Lung microvascular endothelial cell (primary cell): ENCODE measurements at regions not wholly inside any gene's neighbourhood (a gene's known extent, or its start where the extent isn't known, plus 50 kb on each side); places are given as distances from the start of the nearest gene placed in this dataset.
A peak's percentile ranks its signal among the peaks of the same experiment; 100 is the strongest.
"Not testable (repeated sequence)": the region's sequence is repeated elsewhere in the genome, so short reads cannot be mapped to it uniquely, and the experiment has no call there.

Experiments used
- DNase-seq, 2 donors: peaks; one replicate each; pipeline versions ENCODE4 v3.0.0 to v3.0.0-alpha.2; 2010; ENCODE audit warnings: low read depth in 2 of 2

DNA sequence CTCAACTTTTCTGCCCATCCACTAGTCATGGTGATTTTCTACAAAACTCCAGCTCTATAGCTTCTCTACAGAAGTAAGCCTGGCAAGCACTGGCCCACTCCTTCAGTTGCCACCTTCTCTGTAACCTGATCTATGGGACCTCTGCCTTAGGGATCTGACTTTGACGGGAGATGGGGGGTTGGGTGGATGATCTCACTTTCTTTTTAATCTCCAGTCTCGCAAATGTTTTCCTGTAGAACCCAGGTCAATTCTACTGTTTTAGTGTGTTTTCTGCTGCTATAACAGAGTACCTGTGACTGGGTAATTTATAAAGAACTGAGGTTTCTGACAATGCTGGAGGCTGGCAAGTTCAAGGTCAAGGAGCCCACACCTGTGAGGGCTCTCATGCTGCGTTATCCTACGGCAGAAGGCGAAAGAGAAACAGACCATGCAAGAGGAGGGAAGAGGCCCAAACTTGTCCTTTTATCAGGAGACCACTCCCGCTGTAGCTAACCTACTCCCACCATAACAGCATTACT lies 189.9 kb upstream of the THRB start:
- DNase-seq = no peak

DNA sequence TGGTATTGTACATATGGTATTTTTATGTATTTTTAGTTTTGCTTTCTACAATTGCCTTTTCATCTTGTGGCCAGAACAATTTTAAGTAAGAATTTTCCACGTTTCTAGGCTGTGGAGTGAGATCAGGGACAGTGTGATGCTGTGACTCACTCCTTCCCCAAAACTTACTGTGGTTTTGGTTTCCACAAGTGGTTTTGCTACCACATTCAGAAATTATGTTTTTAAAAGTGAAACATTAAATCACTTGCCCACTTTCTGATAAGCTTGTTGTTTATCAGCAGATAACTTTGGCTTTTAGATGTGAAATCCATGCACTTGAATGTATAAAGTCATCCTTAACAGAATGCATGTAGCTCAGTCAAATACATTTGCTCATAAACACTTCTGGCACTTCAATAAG lies 192.2 kb upstream of the THRB start:
- DNase-seq = no peak

DNA sequence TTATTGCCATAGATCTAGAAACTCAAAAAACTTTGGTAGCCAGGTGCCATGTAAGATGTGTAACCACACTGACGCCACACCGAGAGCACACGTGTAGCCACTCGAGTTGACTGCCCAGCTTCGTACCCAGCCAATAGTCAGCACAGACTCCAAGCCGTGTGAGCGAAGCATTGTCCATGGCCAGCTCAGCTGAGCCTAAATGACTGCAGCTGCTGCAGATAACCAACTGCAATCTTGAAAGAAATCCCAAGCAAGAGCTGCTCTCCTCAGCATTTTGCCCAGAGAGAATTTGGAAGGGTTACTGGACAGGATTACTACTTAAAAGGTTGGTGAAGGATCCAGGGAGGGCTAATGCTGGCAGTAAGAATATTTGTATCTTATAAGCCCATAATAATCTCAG lies 193.0 kb upstream of the THRB start:
- no peak for DNase-seq

DNA sequence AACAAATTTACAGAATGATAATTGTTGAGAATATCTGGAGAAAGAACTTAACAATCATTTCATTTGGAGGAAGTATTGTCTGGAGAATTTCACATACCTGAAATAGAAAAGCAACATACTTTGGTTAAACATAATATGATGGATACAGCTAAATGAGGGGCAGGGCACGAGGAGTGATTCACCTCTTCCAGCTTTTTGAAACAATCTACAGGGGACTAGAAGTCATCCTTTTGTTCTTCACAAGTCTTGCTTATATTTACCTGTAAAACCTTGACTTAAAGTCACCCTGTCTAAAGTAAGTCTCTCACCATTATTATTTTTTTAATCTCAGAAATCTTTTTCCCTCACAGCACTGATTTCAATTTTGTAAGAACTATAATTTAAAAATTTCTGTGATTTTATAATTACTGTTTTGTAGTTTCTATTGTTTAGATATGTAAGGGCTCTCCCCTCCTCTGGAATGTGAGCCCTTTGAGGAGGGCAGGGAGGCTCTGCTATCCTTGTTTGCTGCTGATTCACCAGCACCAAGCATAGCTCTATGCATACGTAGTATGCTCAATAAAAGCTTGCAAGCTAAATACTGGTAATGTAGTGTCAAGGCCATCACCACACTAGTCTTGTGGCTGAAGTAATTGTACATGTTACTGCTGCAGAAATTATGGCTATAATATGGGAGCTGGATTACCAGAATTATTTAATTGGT lies 193.9 kb upstream of the THRB start:
- DNase-seq = no peak

DNA sequence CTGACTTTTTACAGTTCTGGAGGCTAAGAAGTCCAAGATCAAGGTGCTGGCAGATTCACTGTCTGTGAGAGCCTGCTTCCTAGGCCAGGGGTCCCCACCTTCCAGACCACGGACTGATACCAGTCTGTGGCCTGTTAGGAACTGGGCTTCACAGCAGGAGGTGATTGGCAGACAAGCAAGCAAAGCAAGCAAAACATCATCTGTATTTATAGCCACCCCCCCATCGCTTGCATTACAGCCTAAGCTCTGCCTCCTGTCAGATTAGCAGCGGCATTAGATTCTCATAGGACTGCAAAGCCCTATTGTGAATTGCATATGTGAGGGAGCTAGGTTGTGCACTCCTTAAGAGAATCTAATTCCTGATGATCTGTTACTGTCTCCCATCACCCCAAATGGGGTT lies 194.7 kb upstream of the THRB start:
- no peak for DNase-seq

DNA sequence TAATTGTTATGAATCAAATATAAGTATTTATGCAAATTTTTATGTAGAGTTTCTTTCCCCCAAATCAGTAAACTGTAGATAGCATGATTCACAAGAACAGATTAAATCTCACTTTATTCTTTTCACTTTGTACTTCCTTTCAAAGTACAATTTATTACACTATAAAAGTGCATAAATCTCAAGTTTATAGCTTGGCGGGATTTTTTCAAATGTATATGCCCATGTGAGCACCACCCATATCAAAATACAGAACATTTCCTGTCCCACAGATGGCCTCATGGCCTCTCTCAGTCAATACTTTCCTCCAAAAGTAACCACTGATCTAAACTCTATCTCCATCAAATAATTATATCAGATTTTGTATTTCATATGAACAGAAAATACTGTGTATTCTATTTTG lies 196.1 kb upstream of the THRB start:
- no peak for DNase-seq

DNA sequence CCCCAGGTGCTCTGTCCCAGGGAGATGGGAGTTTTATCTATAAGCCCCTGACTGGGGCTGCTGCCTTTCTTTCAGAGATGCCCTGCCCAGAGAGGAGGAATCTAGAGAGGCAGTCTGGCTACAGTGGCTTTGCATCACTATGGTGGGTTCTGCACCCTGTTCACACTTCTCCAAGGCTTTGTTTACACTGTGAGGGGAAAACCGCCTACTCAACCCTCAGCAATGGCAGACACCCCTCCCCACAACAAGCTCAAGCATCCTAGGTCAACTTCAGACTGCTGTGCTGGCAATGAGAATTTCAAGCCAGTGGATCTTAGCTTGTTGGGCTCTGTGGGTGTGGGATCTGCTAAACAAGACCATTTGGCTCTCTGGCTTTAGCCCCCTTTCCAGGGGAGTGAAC lies 204.4 kb upstream of the THRB start:
- DNase-seq = not testable (repeated sequence)

DNA sequence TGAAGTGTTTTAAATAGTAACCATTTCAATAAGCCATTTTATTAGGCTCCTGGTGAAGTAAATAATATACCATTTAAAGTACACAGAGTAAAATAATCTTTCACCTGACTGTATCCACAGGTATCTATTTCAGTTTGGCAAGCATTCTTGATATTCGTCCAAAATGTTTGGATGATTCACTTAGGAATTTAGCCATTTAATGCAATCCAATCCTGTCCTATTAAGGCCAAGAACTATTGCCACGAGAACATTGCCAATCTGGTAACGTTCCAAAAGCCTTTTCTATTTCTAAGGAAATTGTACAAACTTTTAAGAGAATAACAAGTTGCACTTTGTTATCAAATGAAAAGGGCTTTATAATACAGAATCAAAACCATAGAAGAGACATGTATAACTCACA lies 209.8 kb upstream of the THRB start:
- DNase-seq = peak in 1 of 2 donors; percentile 4

DNA sequence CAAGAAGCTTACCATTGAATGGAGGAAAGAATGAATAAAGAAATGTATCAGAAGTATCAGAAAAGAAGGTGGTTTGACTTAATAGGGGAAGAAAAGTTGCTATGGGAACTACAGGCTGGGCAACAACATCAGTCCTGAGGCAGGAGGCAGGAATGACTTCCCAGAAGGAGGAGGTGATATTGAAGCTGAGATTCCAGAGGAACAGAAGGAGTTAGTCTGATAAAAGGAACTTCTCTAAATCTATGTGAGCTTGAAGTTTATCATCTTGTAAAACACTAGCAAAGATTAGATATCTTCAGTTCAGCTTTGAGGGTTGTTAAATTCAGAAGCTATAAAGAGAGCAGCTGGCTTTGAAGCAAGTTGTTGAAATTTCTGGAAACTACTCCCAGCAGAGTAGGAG lies 213.3 kb upstream of the THRB start:
- no peak for DNase-seq

DNA sequence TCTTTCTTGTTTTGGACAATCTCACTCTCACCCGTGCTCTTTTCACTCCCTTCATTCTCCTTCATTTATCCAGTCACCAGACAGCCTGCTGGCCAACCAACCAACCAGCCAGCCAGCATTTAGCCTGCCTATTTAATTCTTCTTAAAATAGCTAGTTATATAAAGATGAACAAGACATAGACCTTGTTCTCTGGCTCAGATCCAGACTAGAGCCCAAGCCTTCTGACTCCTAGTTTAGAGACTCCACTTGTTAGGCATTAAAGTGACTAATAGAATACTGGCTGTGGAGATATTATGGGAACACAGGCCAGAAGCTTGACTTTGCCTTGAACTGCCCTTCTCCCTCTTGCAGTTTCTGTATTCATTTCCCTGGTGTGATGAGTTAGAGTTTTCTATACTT lies 215.3 kb upstream of the THRB start:
- DNase-seq = no peak

DNA sequence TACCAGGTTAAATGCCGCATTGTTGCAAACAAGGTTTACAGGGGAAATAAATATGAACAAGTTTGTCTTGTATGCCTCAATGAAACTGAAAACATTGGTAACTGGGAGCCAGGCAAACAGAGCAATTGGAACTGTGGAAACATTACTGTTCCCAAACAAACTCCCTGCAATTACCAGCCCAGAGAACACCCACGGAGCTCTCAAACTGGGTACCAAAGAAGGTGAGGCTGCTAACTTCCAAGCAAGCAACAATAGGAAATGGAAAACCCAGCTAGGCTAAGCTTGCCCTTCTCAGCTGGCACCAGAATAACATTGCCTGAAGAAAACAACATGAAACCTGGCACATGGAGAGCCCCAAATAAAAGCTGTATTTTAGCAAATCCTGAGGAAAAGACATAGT lies 218.9 kb upstream of the THRB start:
- DNase-seq = no peak

DNA sequence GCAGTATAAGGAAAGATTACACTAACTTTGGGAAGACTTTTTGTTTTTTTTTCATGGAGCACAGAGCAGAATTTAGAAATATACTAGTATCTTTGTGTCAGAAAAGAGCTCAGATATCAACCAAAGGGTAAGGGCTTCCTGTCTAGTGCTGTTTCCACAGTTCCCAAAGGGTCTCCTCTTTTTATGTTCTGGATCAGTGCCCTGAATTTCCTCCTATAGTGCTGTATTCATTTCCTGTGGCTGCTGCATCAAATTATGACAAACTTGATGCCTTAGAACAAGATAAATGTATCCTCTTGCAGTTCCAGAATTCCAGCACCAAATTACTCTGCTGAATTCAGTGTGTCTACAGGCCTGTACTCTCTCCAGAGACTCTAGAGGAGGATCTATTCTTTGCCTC lies 219.8 kb upstream of the THRB start:
- no peak for DNase-seq

DNA sequence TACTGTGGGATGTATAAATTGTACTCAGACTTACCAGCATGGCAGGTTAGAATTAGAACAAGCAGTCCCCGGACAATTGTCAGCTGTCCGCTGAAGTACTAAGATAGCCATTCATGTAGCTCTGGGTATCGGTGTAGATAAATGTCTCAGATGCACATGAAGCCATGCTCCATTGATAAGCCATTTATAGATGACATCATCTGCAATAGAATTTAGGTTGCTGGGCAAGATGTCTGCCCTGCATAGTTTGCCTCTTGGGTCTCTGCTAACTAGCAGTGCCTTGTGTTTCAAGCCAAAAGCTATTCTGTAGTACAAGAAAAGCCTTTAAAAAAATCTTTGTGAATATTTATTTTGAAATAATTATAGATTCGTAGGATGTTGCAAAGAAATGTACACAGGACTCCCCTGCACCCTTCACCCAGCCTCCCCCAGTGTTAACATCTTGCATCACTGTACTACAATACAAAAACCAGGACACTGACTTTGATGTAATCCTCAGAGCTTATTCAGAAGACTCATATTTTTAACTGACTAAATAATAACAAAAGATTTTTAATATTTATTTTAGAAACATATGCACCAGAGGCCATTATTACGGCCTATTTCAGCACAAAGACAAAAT lies 220.6 kb upstream of the THRB start:
- no peak for DNase-seq

DNA sequence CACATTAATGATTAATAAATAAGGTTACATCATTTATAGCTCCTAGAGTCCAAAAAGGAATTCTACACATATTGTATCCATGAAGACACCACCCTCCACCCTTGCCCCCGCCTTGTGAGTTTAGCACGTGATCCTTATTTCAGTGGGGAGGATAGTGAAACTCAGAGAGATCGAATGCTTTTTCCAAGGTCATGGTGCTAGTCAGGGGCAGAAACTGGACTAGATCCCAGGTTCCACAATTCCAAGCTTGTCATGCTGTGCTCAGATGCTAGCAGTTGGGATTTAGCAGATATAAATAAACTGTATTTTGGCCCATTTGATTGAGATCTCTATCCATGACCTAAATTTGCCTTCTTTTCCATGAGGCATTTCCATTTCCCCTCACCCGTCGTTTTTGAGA lies 227.4 kb upstream of the THRB start:
- no peak for DNase-seq

DNA sequence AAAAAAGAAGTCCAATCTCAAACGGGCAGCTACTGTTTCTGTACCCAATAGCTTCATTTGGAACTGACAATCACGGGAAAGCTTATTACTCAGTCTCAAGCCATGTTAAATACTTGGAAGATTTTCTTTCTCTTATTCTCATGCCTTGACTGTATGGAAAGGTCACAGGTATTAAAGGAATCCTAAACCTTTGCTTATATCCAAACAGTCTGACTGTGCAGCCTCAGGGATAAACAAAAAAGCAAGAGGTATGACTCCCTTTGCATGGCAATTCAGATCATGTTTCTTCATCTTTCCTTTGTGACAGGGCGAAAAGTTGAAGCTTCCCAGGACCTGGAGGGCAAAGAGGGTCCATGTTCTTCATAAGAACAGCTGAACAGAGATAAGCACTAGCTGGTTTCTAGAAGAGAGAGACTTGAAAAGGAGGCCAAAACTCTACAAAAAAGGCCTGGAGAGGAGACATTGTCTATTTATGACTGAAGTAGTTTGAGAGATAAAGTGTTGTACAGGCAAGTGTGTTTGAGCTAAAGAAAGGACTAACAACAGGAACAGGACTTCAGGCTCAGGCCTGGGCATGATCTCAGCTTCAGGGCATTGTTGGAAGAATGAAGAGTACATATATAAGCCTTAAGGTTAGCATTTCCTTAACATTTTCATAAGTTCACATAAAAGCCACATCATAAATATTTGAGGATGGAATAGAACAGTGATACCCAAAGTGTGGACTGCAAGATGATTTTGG lies 231.0 kb upstream of the THRB start:
- no peak for DNase-seq

DNA sequence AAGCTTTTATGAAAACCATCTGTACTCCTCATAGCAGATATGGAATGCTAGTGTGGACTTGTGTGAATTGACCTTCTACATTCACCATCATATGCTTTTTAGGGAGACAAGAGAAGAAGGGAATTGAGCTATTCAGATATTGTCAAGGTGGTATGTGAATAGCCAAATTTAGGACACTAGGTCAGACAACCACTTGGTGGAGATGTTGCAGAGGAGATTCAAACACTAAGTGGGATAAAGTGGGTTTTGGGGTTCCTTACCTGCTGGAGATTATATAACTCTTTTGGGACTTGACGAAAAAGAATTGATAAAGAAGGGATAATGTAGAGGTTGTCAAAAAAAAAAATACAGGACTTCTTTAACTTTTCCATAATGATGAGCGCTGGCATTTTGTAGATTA lies 231.8 kb upstream of the THRB start:
- no peak for DNase-seq

DNA sequence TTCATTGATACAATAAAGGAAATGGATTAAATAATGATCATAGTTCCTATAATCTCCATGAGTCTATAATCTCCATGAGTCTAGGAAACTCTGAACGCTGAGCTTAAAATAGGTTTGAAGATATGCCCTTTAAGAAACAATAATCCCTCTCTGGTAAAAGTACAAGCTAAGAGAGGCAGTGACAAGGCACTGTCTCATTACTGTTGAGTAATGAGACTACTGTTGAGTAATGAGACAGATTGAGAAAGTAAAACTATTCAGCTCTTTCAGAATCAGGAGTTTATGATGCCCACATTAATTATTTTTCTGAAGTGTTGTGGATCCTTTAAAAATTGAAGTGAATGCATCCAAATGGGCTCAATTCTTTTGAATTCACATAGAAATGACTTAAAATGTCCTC lies 235.5 kb upstream of the THRB start:
- no peak for DNase-seq

DNA sequence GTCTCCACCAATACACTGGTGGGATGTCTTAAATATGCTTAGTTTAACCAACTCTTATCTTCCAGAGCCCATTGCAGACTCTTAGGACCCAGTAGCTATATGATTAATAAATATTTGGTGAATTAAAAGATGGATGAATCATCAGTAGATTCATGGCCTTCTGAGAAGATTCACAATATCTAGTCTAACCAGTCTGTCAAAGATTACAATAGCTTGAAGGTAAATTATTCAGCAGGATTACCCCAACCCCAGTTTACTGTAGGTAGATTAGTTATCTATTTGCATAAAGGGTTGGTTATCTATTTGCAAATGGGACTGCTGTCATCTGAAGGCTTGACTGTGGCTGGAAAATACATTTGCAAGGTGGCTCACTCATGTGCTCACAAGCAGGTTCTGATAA lies 239.4 kb upstream of the THRB start:
- no peak for DNase-seq

DNA sequence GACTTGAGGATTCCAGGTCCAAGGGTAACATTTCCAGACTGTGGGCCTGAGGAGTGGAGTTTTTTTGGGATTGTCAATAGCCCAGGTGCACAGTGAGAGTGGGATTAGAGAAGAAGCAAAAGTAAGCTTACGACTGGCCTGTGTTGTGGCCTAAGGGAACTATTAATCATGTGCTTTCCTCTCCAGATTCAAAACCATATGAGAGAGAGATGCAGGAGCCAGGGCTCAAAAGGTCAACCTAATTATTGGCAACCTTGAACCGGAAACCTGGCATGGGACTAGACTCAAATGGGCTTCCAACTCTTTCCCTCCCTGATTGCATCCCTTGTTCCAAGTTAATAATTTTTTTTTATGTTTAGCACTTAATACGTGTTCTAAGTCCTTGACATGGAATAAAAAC lies 242.1 kb upstream of the THRB start:
- no peak for DNase-seq

DNA sequence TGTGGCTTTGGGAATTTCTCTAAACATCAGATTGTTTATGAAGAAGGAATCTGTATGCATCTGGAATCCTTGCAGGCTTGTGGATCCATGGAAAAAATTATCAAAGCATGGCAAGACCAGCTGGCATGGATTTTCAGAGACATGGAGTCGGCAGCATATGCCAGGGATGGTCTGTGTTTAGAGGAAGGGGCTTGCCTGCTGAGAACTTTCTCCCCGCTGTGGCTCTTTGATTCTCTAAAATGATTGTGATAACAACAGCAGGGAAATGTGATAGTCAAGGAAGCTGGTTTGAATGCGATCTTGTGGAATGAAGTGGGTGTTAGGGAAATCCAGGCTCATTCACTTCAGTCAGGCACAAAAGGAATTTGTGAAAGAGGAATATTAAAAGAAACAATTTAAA lies 245.7 kb upstream of the THRB start:
- no peak for DNase-seq

DNA sequence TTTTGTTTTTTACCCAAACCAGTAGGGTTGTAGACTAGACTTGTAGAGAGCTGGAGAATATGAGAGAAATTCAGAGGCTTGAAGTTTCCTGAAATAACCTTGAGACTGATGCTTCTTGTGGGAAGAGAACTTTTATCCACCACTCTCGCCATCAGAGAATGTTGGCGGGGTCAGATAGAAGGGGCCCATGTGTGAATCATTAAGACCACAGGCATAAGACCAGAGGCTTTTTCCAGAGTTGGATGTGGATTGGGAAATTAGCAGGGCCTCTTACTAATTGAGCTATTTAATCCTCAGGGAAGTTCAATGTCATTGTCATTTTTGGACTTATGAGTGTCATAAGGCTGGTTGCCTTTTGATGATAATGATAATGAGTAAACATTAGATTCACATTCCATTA lies 246.9 kb upstream of the THRB start:
- no peak for DNase-seq

DNA sequence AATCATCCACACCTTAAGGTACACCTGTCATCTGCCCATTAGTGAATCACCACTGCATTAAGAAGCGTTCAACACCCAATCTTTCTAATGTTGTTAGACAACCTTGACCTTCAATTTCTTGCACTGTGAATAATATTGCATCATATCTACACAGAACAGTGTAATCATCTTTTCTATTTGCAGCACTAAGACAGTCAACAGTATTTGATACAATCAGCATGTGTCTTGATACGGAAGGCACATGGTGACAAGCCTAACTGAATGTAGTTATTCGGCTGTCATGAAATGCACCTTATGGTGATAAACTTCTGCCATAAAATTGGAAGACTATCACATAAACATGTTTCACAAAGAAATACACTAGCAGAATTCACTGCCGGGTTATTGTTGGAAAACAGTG lies 253.9 kb upstream of the THRB start:
- DNase-seq = no peak

DNA sequence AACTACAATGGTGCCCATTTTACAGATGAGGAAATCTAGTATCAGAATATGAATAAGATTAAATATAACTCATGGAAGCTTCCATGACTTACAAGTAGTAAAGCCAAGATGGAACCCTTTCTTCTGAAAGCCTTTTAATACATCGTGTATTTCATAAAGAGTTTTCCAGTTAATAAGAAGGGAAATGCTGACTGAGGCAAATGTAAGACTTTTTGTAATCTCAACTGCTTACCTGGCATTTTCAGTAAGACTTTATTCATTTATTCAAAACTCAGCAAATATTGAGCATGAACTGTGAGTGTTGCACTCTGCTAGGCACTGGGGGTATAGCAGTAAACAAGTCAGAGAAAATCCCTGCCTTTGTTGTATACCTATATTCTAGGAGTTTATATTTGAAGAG lies 256.4 kb upstream of the THRB start:
- no peak for DNase-seq
